ENCODE measurements at regions not wholly inside any gene's neighbourhood (a gene's known extent, or its start where the extent isn't known, plus 50 kb on each side); places are given as distances from the start of the nearest gene placed in this dataset.

- Histone ChIP-seq H3K36me3 (ENCODE audit: control insufficient read depth, low read depth, low read length) (no peaks in the 10 kb centered on the region), H3K4me3 (ENCODE audit: low read length) (no peak overlapping the region), H3K27ac (ENCODE audit: low read length) (no peak overlapping the region), H3K27me3 (ENCODE audit: control insufficient read depth, insufficient read depth, low read length) (no peaks in the 10 kb centered on the region), H3K9me3 (ENCODE audit: control insufficient read depth, low read depth, low read length) (peaks cover 2% of the 10 kb centered on the region), H3K4me1 (ENCODE audit: control insufficient read depth, low read depth, low read length) (no peaks in the 10 kb centered on the region), H3K9ac (ENCODE audit: low read length) (no peak overlapping the region)
Measured at GRCh38 chr9:80622508-80622907, 1050.7 kb downstream of the TLE4 start.

- Histone ChIP-seq H3K9ac (ENCODE audit: low read length) (no peak overlapping the region), H3K9me3 (ENCODE audit: control insufficient read depth, low read depth, low read length) (peaks cover 2% of the 10 kb centered on the region), H3K4me1 (ENCODE audit: control insufficient read depth, low read depth, low read length) (no peaks in the 10 kb centered on the region)
Measured at GRCh38 chr9:80619356-80619755, 1047.6 kb downstream of the TLE4 start.

GRCh38 chr9:80615964-80616363, 1044.2 kb downstream of the TLE4 start:
- Histone ChIP-seq H3K9me3 (ENCODE audit: control insufficient read depth, low read depth, low read length) (peaks cover 2% of the 10 kb centered on the region), H3K9ac (ENCODE audit: low read length) (no peak overlapping the region), H3K4me3 (ENCODE audit: low read length) (no peak overlapping the region), H3K27me3 (ENCODE audit: control insufficient read depth, insufficient read depth, low read length) (no peaks in the 10 kb centered on the region), H3K4me1 (ENCODE audit: control insufficient read depth, low read depth, low read length) (no peaks in the 10 kb centered on the region), H3K36me3 (ENCODE audit: control insufficient read depth, low read depth, low read length) (no peaks in the 10 kb centered on the region), H3K27ac (ENCODE audit: low read length) (no peak overlapping the region)

More at GRCh38 chr9:80619356-80619755, 1047.6 kb downstream of the TLE4 start:
- Histone ChIP-seq H3K27me3 (ENCODE audit: control insufficient read depth, insufficient read depth, low read length) (no peaks in the 10 kb centered on the region), H3K27ac (ENCODE audit: low read length) (no peak overlapping the region), H3K4me3 (ENCODE audit: low read length) (no peak overlapping the region), H3K36me3 (ENCODE audit: control insufficient read depth, low read depth, low read length) (no peaks in the 10 kb centered on the region)

- H3K27me3 ChIP-seq (ENCODE audit: control insufficient read depth, insufficient read depth, low read length) = no peaks in the 10 kb centered on the region
- no peak overlapping the region for H3K27ac ChIP-seq (ENCODE audit: low read length)
- H3K9ac ChIP-seq (ENCODE audit: low read length) = no peak overlapping the region
- no peak overlapping the region for H3K4me3 ChIP-seq (ENCODE audit: low read length)
- H3K36me3 ChIP-seq (ENCODE audit: control insufficient read depth, low read depth, low read length) = no peaks in the 10 kb centered on the region
- H3K9me3 ChIP-seq (ENCODE audit: control insufficient read depth, low read depth, low read length) = no peaks in the 10 kb centered on the region
- H3K4me1 ChIP-seq (ENCODE audit: control insufficient read depth, low read depth, low read length) = peaks cover 14% of the 10 kb centered on the region
Measured at GRCh38 chr9:80605793-80606192, 1034.0 kb downstream of the TLE4 start.

DNA sequence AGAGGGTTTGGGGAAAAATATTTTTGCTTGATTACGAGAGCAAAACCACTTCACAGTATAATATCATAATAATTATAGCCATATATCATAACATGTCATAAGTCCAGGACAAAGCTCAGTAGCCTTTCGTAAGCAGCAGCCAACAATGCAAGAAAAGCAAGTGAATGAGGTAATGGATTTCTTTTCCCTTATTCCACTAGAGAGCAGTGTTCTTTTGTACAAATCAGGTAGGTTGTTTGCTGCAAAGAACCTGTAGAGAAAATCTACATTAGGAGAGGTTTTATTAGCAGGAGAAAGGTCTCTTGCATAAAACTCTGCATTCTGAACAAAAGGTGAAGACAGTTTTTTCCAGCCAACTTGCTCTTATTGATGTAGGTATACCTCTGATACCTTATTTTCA, 1033.4 kb downstream of the TLE4 start:
- no peaks in the 10 kb centered on the region for H3K36me3 ChIP-seq (ENCODE audit: control insufficient read depth, low read depth, low read length)
- H3K9me3 ChIP-seq (ENCODE audit: control insufficient read depth, low read depth, low read length) = no peaks in the 10 kb centered on the region
- no peak overlapping the region for H3K9ac ChIP-seq (ENCODE audit: low read length)
- H3K27me3 ChIP-seq (ENCODE audit: control insufficient read depth, insufficient read depth, low read length) = no peaks in the 10 kb centered on the region
- no peak overlapping the region for H3K27ac ChIP-seq (ENCODE audit: low read length)
- peaks cover 14% of the 10 kb centered on the region for H3K4me1 ChIP-seq (ENCODE audit: control insufficient read depth, low read depth, low read length)
- no peak overlapping the region for H3K4me3 ChIP-seq (ENCODE audit: low read length)

- H3K27ac ChIP-seq (ENCODE audit: low read length) = no peak overlapping the region
Measured at GRCh38 chr9:80602291-80602690, 1030.5 kb downstream of the TLE4 start.

DNA sequence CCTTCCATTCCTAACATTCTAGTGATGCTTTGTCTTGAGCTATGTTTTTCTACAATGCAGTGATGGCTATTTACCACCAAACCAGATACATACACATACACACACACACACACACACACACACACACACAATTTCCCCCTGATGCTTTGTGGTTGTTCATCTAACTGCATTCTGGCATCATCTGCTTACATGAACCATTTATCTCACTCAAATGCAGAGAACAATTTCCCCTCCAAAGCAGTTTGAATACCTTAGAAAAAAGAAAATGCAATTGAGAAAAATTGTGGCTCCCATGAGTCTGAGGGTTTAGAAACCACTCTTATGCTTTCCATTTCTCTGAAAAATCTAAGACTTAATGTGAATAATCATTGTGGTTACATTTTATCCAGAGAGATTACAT, 1024.8 kb downstream of the TLE4 start:
- no peak overlapping the region for H3K9ac ChIP-seq (ENCODE audit: low read length)
- no peaks in the 10 kb centered on the region for H3K27me3 ChIP-seq (ENCODE audit: control insufficient read depth, insufficient read depth, low read length)
- H3K27ac ChIP-seq (ENCODE audit: low read length) = no peak overlapping the region
- no peaks in the 10 kb centered on the region for H3K36me3 ChIP-seq (ENCODE audit: control insufficient read depth, low read depth, low read length)
- H3K9me3 ChIP-seq (ENCODE audit: control insufficient read depth, low read depth, low read length) = no peaks in the 10 kb centered on the region
- H3K4me1 ChIP-seq (ENCODE audit: control insufficient read depth, low read depth, low read length) = no peaks in the 10 kb centered on the region
- H3K4me3 ChIP-seq (ENCODE audit: low read length) = no peak overlapping the region

More at GRCh38 chr9:80602291-80602690, 1030.5 kb downstream of the TLE4 start:
- H3K9ac ChIP-seq (ENCODE audit: low read length) = no peak overlapping the region
- no peaks in the 10 kb centered on the region for H3K9me3 ChIP-seq (ENCODE audit: control insufficient read depth, low read depth, low read length)
- no peaks in the 10 kb centered on the region for H3K36me3 ChIP-seq (ENCODE audit: control insufficient read depth, low read depth, low read length)
- H3K4me3 ChIP-seq (ENCODE audit: low read length) = no peak overlapping the region
- no peaks in the 10 kb centered on the region for H3K27me3 ChIP-seq (ENCODE audit: control insufficient read depth, insufficient read depth, low read length)
- peaks cover 14% of the 10 kb centered on the region for H3K4me1 ChIP-seq (ENCODE audit: control insufficient read depth, low read depth, low read length)

GRCh38 chr9:80595192-80595591, 1023.4 kb downstream of the TLE4 start:
- no peaks in the 10 kb centered on the region for H3K36me3 ChIP-seq (ENCODE audit: control insufficient read depth, low read depth, low read length)
- H3K27me3 ChIP-seq (ENCODE audit: control insufficient read depth, insufficient read depth, low read length) = no peaks in the 10 kb centered on the region
- H3K9ac ChIP-seq (ENCODE audit: low read length) = no peak overlapping the region
- no peaks in the 10 kb centered on the region for H3K9me3 ChIP-seq (ENCODE audit: control insufficient read depth, low read depth, low read length)
- H3K4me3 ChIP-seq (ENCODE audit: low read length) = no peak overlapping the region
- H3K27ac ChIP-seq (ENCODE audit: low read length) = no peak overlapping the region
- H3K4me1 ChIP-seq (ENCODE audit: control insufficient read depth, low read depth, low read length) = peaks cover 7% of the 10 kb centered on the region

- Histone ChIP-seq H3K36me3 (ENCODE audit: control insufficient read depth, low read depth, low read length) (no peaks in the 10 kb centered on the region), H3K9me3 (ENCODE audit: control insufficient read depth, low read depth, low read length) (no peaks in the 10 kb centered on the region), H3K4me3 (ENCODE audit: low read length) (no peak overlapping the region), H3K4me1 (ENCODE audit: control insufficient read depth, low read depth, low read length) (peaks cover 11% of the 10 kb centered on the region), H3K27ac (ENCODE audit: low read length) (no peak overlapping the region), H3K9ac (ENCODE audit: low read length) (no peak overlapping the region), H3K27me3 (ENCODE audit: control insufficient read depth, insufficient read depth, low read length) (no peaks in the 10 kb centered on the region)
Measured at GRCh38 chr9:80592413-80592812, 1020.6 kb downstream of the TLE4 start.

GRCh38 chr9:80586786-80587330, 1015.1 kb downstream of the TLE4 start:
- Histone ChIP-seq H3K27me3 (ENCODE audit: control insufficient read depth, insufficient read depth, low read length) (no peaks in the 10 kb centered on the region), H3K27ac (ENCODE audit: low read length) (no peak overlapping the region), H3K4me3 (ENCODE audit: low read length) (no peak overlapping the region), H3K36me3 (ENCODE audit: control insufficient read depth, low read depth, low read length) (no peaks in the 10 kb centered on the region), H3K9ac (ENCODE audit: low read length) (no peak overlapping the region), H3K4me1 (ENCODE audit: control insufficient read depth, low read depth, low read length) (peaks cover 14% of the 10 kb centered on the region), H3K9me3 (ENCODE audit: control insufficient read depth, low read depth, low read length) (no peaks in the 10 kb centered on the region)

DNA sequence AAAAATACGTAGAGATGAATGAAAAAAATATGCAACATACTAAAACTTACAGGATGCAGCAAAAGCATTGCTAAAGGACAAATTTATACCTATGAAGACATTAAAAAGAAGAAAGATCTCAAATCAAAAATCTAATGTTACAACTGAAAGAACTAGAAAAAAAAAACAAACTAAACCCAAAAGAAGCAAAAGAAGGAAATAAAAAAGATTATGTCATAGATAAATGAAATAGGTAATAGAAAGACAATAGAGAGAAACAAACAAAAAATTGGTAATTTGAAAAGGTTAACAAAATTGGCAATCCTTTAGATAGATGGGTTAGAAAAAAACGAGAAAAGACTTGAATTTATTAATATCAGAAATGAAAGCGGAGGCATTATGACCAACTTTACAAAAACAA, 1000.2 kb downstream of the TLE4 start:
- no peaks in the 10 kb centered on the region for H3K27me3 ChIP-seq (ENCODE audit: control insufficient read depth, insufficient read depth, low read length)
- H3K4me1 ChIP-seq (ENCODE audit: control insufficient read depth, low read depth, low read length) = no peaks in the 10 kb centered on the region
- H3K9ac ChIP-seq (ENCODE audit: low read length) = no peak overlapping the region
- no peak overlapping the region for H3K27ac ChIP-seq (ENCODE audit: low read length)
- no peak overlapping the region for H3K4me3 ChIP-seq (ENCODE audit: low read length)
- H3K9me3 ChIP-seq (ENCODE audit: control insufficient read depth, low read depth, low read length) = peaks cover 17% of the 10 kb centered on the region
- H3K36me3 ChIP-seq (ENCODE audit: control insufficient read depth, low read depth, low read length) = no peaks in the 10 kb centered on the region

DNA sequence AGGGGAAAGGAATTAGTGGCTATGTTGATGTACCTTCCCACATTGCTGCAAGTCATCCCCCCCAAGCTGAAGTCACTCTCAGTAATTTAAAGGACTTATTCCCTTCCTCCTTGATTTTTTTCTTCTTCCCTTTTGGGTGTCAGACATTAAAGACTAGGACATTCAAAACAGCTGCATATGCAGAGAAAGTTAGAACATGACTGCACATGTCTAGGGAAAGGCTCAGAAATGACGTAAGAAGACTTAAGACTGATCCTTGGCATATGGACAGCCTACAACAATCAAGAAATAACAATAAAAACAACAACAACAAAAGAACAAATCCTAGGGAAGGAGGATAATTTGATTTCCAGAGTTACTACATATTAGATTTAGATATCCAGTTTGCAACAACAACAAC, 997.5 kb downstream of the TLE4 start:
- no peak overlapping the region for H3K4me3 ChIP-seq (ENCODE audit: low read length)
- H3K9ac ChIP-seq (ENCODE audit: low read length) = no peak overlapping the region

More for the DNA sequence above, 997.5 kb downstream of the TLE4 start:
- Histone ChIP-seq H3K36me3 (ENCODE audit: control insufficient read depth, low read depth, low read length) (no peaks in the 10 kb centered on the region), H3K27ac (ENCODE audit: low read length) (no peak overlapping the region), H3K9me3 (ENCODE audit: control insufficient read depth, low read depth, low read length) (peaks cover 17% of the 10 kb centered on the region), H3K4me1 (ENCODE audit: control insufficient read depth, low read depth, low read length) (no peaks in the 10 kb centered on the region), H3K27me3 (ENCODE audit: control insufficient read depth, insufficient read depth, low read length) (no peaks in the 10 kb centered on the region)

All from iPS-18a (cell line).